HUES64 (cell line): ENCODE measurements at regions not wholly inside any gene's neighbourhood (a gene's known extent, or its start where the extent isn't known, plus 50 kb on each side); places are given as distances from the start of the nearest gene placed in this dataset.

Experiments
- H3K27ac ChIP-seq: 2 replicates; pipeline ENCODE4 v1.7.0; 2013; ENCODE audit warnings: low read depth, low read length, inconsistent platforms
- H3K27me3 ChIP-seq: 2 replicates; pipeline ENCODE4 v1.6.1; 2013; ENCODE audit warnings: mild to moderate bottlenecking, low read length; ENCODE audit not compliant: insufficient read depth
- H3K36me3 ChIP-seq: 2 replicates; pipeline ENCODE4 v1.6.1; 2013; ENCODE audit warnings: mild to moderate bottlenecking, low read length; ENCODE audit not compliant: insufficient read depth
- H3K4me1 ChIP-seq: 2 replicates; pipeline ENCODE4 v1.6.1; 2013; ENCODE audit warnings: mild to moderate bottlenecking, low read length, moderate library complexity; ENCODE audit not compliant: insufficient read depth
- H3K4me3 ChIP-seq: 2 replicates; pipeline ENCODE4 v1.5.1; 2013; ENCODE audit warnings: mild to moderate bottlenecking, low read length, moderate library complexity
- H3K9ac ChIP-seq: 2 replicates; pipeline ENCODE4 v1.6.1; 2013; ENCODE audit warnings: mild to moderate bottlenecking, low read depth, low read length
- H3K9me3 ChIP-seq: 2 replicates; pipeline ENCODE4 v1.6.1; 2013; ENCODE audit warnings: low read depth, low read length; ENCODE audit not compliant: insufficient read depth
- WGBS: fragments of 150-250, 120-280 bp; methylation state at CpG from one replicate; pipeline ENCODE4 v1.1.7; 2013; ENCODE audit warnings: missing lambda C conversion rate; 5-methylcytosine and 5-hydroxymethylcytosine counted together

GRCh38 chr2:8455236-8456150 lies 226.4 kb upstream of the ID2 start:
- H3K9ac ChIP-seq, result no peak overlapping the region
- H3K36me3 ChIP-seq, result no peaks in the 10 kb centered on the region
- H3K4me3 ChIP-seq, result no peak overlapping the region
- no peaks in the 10 kb centered on the region for H3K4me1 ChIP-seq
- H3K27ac ChIP-seq, result no peak overlapping the region
- H3K9me3 ChIP-seq, result no peaks in the 10 kb centered on the region
- H3K27me3 ChIP-seq, result no peaks in the 10 kb centered on the region
- 93% methylated on average over 22 of the region's 23 CpGs for WGBS

DNA sequence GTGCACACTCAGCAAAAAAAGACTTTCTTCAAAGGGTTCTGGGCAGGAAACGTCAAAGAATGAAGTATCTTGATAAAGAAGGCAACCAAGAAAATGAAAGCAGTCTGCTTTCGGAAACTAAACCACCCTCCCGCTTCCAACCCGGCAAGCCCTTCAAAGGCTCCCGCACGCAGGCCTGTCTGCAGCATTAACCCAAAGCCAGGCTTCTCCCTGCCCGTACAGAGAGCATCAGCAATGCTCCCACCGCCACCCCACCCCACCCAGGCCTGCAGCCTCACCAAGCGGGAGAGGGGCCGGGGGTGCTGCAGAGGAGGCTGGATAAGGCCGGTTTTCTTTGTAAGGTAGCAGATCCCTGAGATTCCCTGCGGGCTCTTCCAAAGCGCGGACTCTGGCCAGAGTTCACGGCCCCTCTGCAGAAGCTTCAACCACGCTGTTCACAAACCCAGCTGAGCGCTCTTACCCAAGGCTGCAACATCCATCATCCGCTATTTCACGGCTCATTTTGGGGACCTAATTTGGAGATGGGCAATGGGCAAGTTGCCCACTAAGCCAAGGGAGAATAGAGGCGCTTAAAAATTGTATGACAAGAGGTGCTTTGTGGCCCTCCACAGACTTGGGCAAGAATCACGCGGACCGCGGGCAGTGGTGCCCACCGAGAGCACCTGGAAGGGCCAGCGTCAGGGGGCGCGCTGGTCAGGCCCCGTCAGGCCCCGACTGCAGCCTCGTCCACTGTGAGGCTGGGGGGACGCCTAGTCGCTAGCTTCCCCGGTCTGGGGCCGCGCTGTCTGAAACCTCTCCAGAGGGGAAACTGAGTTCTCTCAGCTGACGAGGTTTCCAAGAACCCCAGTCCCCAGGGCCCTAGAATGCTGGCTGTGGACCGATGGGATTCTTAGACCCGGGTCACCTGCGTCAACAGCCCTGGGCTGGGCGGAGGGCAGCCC lies 225.4 kb upstream of the ID2 start:
- H3K27me3 ChIP-seq, result no peaks in the 10 kb centered on the region
- H3K36me3 ChIP-seq, result no peaks in the 10 kb centered on the region
- no peaks in the 10 kb centered on the region for H3K9me3 ChIP-seq
- 94% methylated on average over 41 of the region's 41 CpGs for WGBS
- H3K27ac ChIP-seq, result no peak overlapping the region
- no peak overlapping the region for H3K9ac ChIP-seq
- no peak overlapping the region for H3K4me3 ChIP-seq
- H3K4me1 ChIP-seq, result no peaks in the 10 kb centered on the region

- Histone ChIP-seq H3K36me3 (no peaks in the 10 kb centered on the region), H3K27me3 (no peaks in the 10 kb centered on the region), H3K4me3 (no peak overlapping the region), H3K27ac (no peak overlapping the region), H3K9ac (no peak overlapping the region), H3K9me3 (no peaks in the 10 kb centered on the region), H3K4me1 (no peaks in the 10 kb centered on the region)
- 95% methylated on average over 37 of the region's 41 CpGs for WGBS
Measured at GRCh38 chr2:8457092-8457481, 224.8 kb upstream of the ID2 start.

DNA sequence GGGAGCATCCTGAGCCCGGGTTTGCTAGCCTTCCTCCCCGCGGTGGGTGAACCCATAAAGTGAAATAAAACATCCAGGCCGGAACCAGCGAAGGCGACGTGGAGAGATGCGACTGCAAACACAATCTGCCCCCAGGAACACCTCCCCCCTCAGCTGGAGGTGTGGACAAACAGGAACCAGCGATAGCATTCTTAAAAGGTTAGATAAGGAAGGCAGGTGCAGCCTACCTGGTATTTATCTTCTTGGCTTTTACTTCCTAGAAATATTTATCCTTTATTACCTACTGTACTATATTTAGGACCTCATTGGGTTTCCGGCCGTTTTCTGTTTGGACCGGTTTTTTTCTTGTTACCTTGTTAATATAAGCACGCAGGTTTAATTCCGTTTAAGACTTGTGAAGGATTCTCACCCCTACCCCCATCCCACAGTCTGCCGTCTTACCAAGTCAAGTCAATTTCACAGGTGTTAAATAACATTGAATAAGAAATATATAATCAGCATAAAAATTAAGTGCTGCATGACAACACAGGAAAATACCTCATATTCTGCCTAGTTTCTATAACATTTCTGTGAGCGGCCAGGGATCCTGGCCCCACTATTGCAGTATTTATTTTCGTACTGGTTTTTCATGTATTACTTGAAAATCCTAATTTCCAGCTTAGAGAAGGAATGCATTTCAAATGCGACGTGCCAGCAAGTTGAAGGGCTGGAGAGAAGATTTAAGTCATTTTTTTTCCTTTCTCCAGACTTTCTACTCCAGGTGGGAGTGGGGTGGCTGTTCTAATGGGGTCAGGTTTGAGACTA lies 224.0 kb upstream of the ID2 start:
- Histone ChIP-seq H3K9ac (no peak overlapping the region), H3K4me1 (no peaks in the 10 kb centered on the region), H3K27me3 (no peaks in the 10 kb centered on the region), H3K9me3 (no peaks in the 10 kb centered on the region), H3K36me3 (no peaks in the 10 kb centered on the region), H3K27ac (no peak overlapping the region), H3K4me3 (no peak overlapping the region)
- 93% methylated on average over 18 of the region's 19 CpGs for WGBS

GRCh38 chr2:8458503-8459459 lies 223.1 kb upstream of the ID2 start:
- H3K27ac ChIP-seq, result no peak overlapping the region

DNA sequence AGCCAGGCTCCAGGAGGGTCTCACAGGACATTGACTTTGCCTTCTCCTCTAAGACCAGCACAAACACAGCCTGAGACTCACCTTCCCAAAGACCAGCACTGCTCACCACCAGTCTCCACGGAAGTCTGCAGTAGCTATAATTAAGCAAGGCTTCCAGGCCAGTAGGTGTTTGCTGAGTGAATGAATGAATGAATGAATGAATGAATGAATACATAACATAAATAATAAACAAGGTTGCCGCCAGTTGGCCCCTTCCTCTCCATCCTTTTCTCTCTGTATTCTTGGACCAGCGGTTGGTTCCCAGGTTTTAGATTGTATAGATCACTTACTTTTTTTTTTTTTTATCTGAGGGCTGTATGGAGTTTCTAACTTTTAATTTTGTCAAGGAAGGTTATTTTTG lies 222.4 kb upstream of the ID2 start:
- 100% methylated on average over 1 of the region's 3 CpGs for WGBS
- Histone ChIP-seq H3K9ac (no peak overlapping the region), H3K27ac (no peak overlapping the region), H3K4me3 (no peak overlapping the region), H3K27me3 (no peaks in the 10 kb centered on the region), H3K9me3 (no peaks in the 10 kb centered on the region), H3K36me3 (no peaks in the 10 kb centered on the region), H3K4me1 (no peaks in the 10 kb centered on the region)

More at GRCh38 chr2:8458503-8459459, 223.1 kb upstream of the ID2 start:
- WGBS, result 96% methylated on average over 9 of the region's 10 CpGs
- no peaks in the 10 kb centered on the region for H3K27me3 ChIP-seq
- H3K4me3 ChIP-seq, result no peak overlapping the region
- no peak overlapping the region for H3K9ac ChIP-seq
- H3K9me3 ChIP-seq, result no peaks in the 10 kb centered on the region
- no peaks in the 10 kb centered on the region for H3K4me1 ChIP-seq
- no peaks in the 10 kb centered on the region for H3K36me3 ChIP-seq

DNA sequence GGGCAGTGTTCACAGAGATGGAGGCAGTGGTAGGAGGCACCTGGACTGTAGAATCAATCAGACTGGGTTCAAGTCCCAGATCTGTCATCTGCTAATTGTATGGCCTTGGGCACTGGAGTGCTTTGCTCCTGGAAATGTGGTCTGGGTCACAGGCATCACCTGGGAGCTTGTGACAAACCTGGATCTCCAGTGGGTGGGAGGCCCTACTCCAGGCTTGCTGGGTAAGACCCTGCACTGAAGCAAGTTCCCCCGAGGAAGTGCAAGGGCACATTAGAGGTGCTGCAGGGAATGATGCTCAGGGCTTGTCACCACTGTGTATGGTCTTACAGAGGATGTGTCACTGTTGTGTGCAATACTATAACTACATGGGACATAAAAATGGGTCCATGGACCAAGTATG lies 220.5 kb upstream of the ID2 start:
- 94% methylated on average over 1 of the region's 1 CpG for WGBS
- no peak overlapping the region for H3K4me3 ChIP-seq
- no peaks in the 10 kb centered on the region for H3K9me3 ChIP-seq
- H3K4me1 ChIP-seq, result no peaks in the 10 kb centered on the region
- no peaks in the 10 kb centered on the region for H3K27me3 ChIP-seq
- H3K36me3 ChIP-seq, result no peaks in the 10 kb centered on the region
- no peak overlapping the region for H3K27ac ChIP-seq
- no peak overlapping the region for H3K9ac ChIP-seq

DNA sequence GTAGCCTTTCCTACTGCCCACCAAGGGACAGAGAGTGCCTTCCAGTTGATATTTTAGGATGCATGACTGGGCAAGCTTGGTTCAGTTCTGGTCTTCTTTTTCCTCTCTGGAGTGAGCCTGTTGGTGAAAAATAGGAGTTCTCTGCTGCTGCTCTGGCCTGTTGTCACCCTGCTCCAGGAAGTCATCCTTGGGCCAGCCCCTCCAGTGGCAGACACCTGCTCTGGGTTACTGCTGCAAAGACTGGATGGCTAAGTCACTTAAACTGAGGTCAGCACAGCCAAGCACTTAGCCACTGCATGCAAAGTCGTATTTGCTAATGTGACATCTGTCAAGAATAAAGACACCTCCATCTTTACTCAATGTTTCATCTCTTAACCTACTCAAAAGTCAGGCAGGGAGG lies 219.6 kb upstream of the ID2 start:
- Histone ChIP-seq H3K27ac (no peak overlapping the region), H3K36me3 (no peaks in the 10 kb centered on the region), H3K9me3 (no peaks in the 10 kb centered on the region), H3K4me1 (no peaks in the 10 kb centered on the region), H3K9ac (no peak overlapping the region), H3K27me3 (no peaks in the 10 kb centered on the region), H3K4me3 (no peak overlapping the region)
- WGBS, result 88% methylated on average over 1 of the region's 1 CpG

DNA sequence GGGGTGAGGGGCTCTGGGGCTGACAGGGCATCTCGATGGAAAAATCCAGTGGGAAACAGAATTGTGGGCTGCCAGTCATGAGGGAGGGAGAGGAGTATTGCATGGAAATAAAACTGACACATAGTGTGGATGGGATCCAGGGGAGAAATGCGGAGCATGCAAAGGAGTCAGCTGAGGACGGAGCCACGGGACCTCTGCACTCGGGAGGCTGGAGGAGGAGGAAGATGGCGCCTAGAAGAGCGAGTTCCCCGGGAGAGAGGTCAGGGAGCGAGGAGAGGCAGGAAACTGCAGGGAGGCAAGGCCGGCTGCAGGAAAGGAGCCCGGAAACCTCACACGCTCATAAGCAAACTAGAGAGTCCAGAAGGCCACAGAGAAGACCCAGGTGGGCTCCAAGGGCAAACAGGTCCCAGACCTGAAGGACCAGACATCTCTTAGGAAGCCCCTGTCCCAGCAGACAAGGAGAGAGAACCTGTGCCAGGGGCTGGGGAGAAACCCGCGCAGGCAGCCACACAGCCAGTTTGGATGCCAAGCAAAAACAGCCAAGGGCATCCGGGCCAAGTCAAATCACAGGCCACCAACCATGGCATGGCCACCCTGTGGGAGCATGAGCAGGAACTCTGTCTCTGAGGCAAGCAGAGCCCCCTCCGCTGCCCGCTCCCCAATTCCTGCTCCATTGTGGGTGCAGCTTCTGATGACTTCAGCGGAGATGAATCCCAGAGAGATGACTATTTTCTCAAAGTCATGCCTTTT lies 218.8 kb upstream of the ID2 start:
- no peaks in the 10 kb centered on the region for H3K36me3 ChIP-seq
- H3K4me3 ChIP-seq, result no peak overlapping the region
- H3K27ac ChIP-seq, result no peak overlapping the region
- no peaks in the 10 kb centered on the region for H3K9me3 ChIP-seq
- no peak overlapping the region for H3K9ac ChIP-seq
- no peaks in the 10 kb centered on the region for H3K4me1 ChIP-seq
- no peaks in the 10 kb centered on the region for H3K27me3 ChIP-seq
- WGBS, result 93% methylated on average over 18 of the region's 18 CpGs
